Stimulated activated memory B cell treated with anti-CD40 and anti-IgM and Interleukin-4, amounts not matched to agents 10 μg/mL and 1 μg/mL and 100 μg/mL, for 72 hours (primary cell): ENCODE measurements at regions not wholly inside any gene's neighbourhood (a gene's known extent, or its start where the extent isn't known, plus 50 kb on each side); places are given as distances from the start of the nearest gene placed in this dataset.
"Not testable (repeated sequence)": the region's sequence is repeated elsewhere in the genome, so short reads cannot be mapped to it uniquely, and the experiment has no call there.

Source experiments
- ATAC-seq: fragments of 150-1000 bp; cut with Tn5 transposase; 2 replicates; pipeline ENCODE4 v1.10.0; 2021
- H3K27ac Mint-ChIP-seq: one replicate; pipeline ENCODE4 v1.8.0; 2022; ENCODE audit warnings: mild to moderate bottlenecking, mixed read lengths
- H3K27me3 Mint-ChIP-seq: one replicate; pipeline ENCODE4 v1.8.0; 2022; ENCODE audit warnings: mixed read lengths
- H3K36me3 Mint-ChIP-seq: one replicate; pipeline ENCODE4 v1.8.0; 2022; ENCODE audit warnings: mixed read lengths
- H3K4me1 Mint-ChIP-seq: one replicate; pipeline ENCODE4 v1.8.0; 2022; ENCODE audit warnings: mixed read lengths
- H3K4me3 Mint-ChIP-seq: one replicate; pipeline ENCODE4 v1.8.0; 2022; ENCODE audit warnings: mild to moderate bottlenecking, moderate library complexity, mixed read lengths
- H3K9me3 Mint-ChIP-seq: one replicate; pipeline ENCODE4 v1.8.0; 2022; ENCODE audit warnings: mixed read lengths

- not testable (repeated sequence) for H3K27me3 Mint-ChIP-seq, H3K9me3 Mint-ChIP-seq, ATAC-seq, H3K4me1 Mint-ChIP-seq, H3K36me3 Mint-ChIP-seq, H3K27ac Mint-ChIP-seq, H3K4me3 Mint-ChIP-seq
Measured at GRCh38 chr2:155966064-155966471, 366.5 kb downstream of the NR4A2 start.

- H3K27ac Mint-ChIP-seq = no peak overlapping the region
- H3K9me3 Mint-ChIP-seq = no peaks in the 10 kb centered on the region
- no peaks in the 10 kb centered on the region for H3K36me3 Mint-ChIP-seq
- H3K27me3 Mint-ChIP-seq = no peaks in the 10 kb centered on the region
- H3K4me1 Mint-ChIP-seq = no peaks in the 10 kb centered on the region
- ATAC-seq = no peak
- no peak overlapping the region for H3K4me3 Mint-ChIP-seq
Measured at GRCh38 chr2:155965415-155966063, 367.0 kb downstream of the NR4A2 start.

GRCh38 chr2:155961641-155962040 lies 370.9 kb downstream of the NR4A2 start:
- Mint-ChIP-seq H3K4me1 (no peaks in the 10 kb centered on the region), H3K27ac (no peak overlapping the region), H3K27me3 (no peaks in the 10 kb centered on the region), H3K9me3 (no peaks in the 10 kb centered on the region), H3K36me3 (no peaks in the 10 kb centered on the region), H3K4me3 (no peak overlapping the region)
- ATAC-seq = no peak

GRCh38 chr2:155958834-155959233 lies 373.7 kb downstream of the NR4A2 start:
- H3K27me3 Mint-ChIP-seq = no peaks in the 10 kb centered on the region
- H3K36me3 Mint-ChIP-seq = no peaks in the 10 kb centered on the region

GRCh38 chr2:155947069-155947468 lies 385.5 kb downstream of the NR4A2 start:
- H3K27ac Mint-ChIP-seq = no peak overlapping the region
- ATAC-seq = no peak
- H3K27me3 Mint-ChIP-seq = no peaks in the 10 kb centered on the region

More at GRCh38 chr2:155958834-155959233, 373.7 kb downstream of the NR4A2 start:
- no peak for ATAC-seq
- Mint-ChIP-seq H3K4me3 (no peak overlapping the region), H3K27ac (no peak overlapping the region), H3K9me3 (no peaks in the 10 kb centered on the region), H3K4me1 (no peaks in the 10 kb centered on the region)

GRCh38 chr2:155944218-155944617 lies 388.3 kb downstream of the NR4A2 start:
- H3K27ac Mint-ChIP-seq = no peak overlapping the region
- no peak for ATAC-seq
- no peaks in the 10 kb centered on the region for H3K36me3 Mint-ChIP-seq
- no peaks in the 10 kb centered on the region for H3K4me1 Mint-ChIP-seq
- H3K27me3 Mint-ChIP-seq = no peaks in the 10 kb centered on the region
- H3K9me3 Mint-ChIP-seq = peaks cover 9% of the 10 kb centered on the region
- no peak overlapping the region for H3K4me3 Mint-ChIP-seq

More at GRCh38 chr2:155947069-155947468, 385.5 kb downstream of the NR4A2 start:
- Mint-ChIP-seq H3K4me3 (no peak overlapping the region), H3K9me3 (peaks cover 4% of the 10 kb centered on the region), H3K4me1 (no peaks in the 10 kb centered on the region), H3K36me3 (no peaks in the 10 kb centered on the region)

GRCh38 chr2:155930312-155930711 lies 402.2 kb downstream of the NR4A2 start:
- Mint-ChIP-seq H3K36me3 (no peaks in the 10 kb centered on the region), H3K4me1 (no peaks in the 10 kb centered on the region), H3K27ac (no peak overlapping the region), H3K4me3 (no peak overlapping the region), H3K27me3 (no peaks in the 10 kb centered on the region), H3K9me3 (peaks cover 5% of the 10 kb centered on the region)
- no peak for ATAC-seq

GRCh38 chr2:155917380-155917779 lies 415.1 kb downstream of the NR4A2 start:
- no peak overlapping the region for H3K27ac Mint-ChIP-seq
- no peaks in the 10 kb centered on the region for H3K4me1 Mint-ChIP-seq
- no peaks in the 10 kb centered on the region for H3K36me3 Mint-ChIP-seq
- ATAC-seq = no peak
- no peaks in the 10 kb centered on the region for H3K27me3 Mint-ChIP-seq
- no peaks in the 10 kb centered on the region for H3K9me3 Mint-ChIP-seq
- no peak overlapping the region for H3K4me3 Mint-ChIP-seq

GRCh38 chr2:155913356-155913755 lies 419.2 kb downstream of the NR4A2 start:
- Mint-ChIP-seq H3K4me1 (no peaks in the 10 kb centered on the region), H3K27me3 (no peaks in the 10 kb centered on the region), H3K9me3 (no peaks in the 10 kb centered on the region), H3K36me3 (no peaks in the 10 kb centered on the region), H3K27ac (no peak overlapping the region), H3K4me3 (no peak overlapping the region)
- ATAC-seq = no peak

- H3K4me1 Mint-ChIP-seq = no peaks in the 10 kb centered on the region
- no peak overlapping the region for H3K27ac Mint-ChIP-seq
- no peak for ATAC-seq
- H3K4me3 Mint-ChIP-seq = no peak overlapping the region
- H3K9me3 Mint-ChIP-seq = no peaks in the 10 kb centered on the region
- H3K27me3 Mint-ChIP-seq = no peaks in the 10 kb centered on the region
- H3K36me3 Mint-ChIP-seq = no peaks in the 10 kb centered on the region
Measured at GRCh38 chr2:155908567-155908966, 424.0 kb downstream of the NR4A2 start.

GRCh38 chr2:155907211-155907610 lies 425.3 kb downstream of the NR4A2 start:
- no peak for ATAC-seq
- no peaks in the 10 kb centered on the region for H3K36me3 Mint-ChIP-seq
- no peaks in the 10 kb centered on the region for H3K27me3 Mint-ChIP-seq
- H3K27ac Mint-ChIP-seq = no peak overlapping the region
- no peaks in the 10 kb centered on the region for H3K9me3 Mint-ChIP-seq
- no peaks in the 10 kb centered on the region for H3K4me1 Mint-ChIP-seq
- H3K4me3 Mint-ChIP-seq = no peak overlapping the region

GRCh38 chr2:155905657-155906056 lies 426.9 kb downstream of the NR4A2 start:
- Mint-ChIP-seq H3K9me3 (no peaks in the 10 kb centered on the region), H3K36me3 (no peaks in the 10 kb centered on the region), H3K27me3 (no peaks in the 10 kb centered on the region), H3K27ac (no peak overlapping the region), H3K4me1 (no peaks in the 10 kb centered on the region), H3K4me3 (no peak overlapping the region)
- no peak for ATAC-seq

GRCh38 chr2:155904720-155905119 lies 427.8 kb downstream of the NR4A2 start:
- Mint-ChIP-seq H3K4me3 (no peak overlapping the region), H3K27me3 (no peaks in the 10 kb centered on the region), H3K27ac (no peak overlapping the region), H3K4me1 (no peaks in the 10 kb centered on the region), H3K36me3 (no peaks in the 10 kb centered on the region), H3K9me3 (no peaks in the 10 kb centered on the region)
- ATAC-seq = no peak

- Mint-ChIP-seq H3K27ac (no peak overlapping the region), H3K4me3 (no peak overlapping the region), H3K4me1 (no peaks in the 10 kb centered on the region), H3K9me3 (no peaks in the 10 kb centered on the region), H3K27me3 (no peaks in the 10 kb centered on the region), H3K36me3 (no peaks in the 10 kb centered on the region)
- ATAC-seq = no peak
Measured at GRCh38 chr2:155902635-155903034, 429.9 kb downstream of the NR4A2 start.

GRCh38 chr2:155895016-155895415 lies 437.5 kb downstream of the NR4A2 start:
- H3K36me3 Mint-ChIP-seq = no peaks in the 10 kb centered on the region
- no peak overlapping the region for H3K27ac Mint-ChIP-seq
- H3K9me3 Mint-ChIP-seq = peaks cover 5% of the 10 kb centered on the region
- no peaks in the 10 kb centered on the region for H3K4me1 Mint-ChIP-seq
- H3K4me3 Mint-ChIP-seq = no peak overlapping the region
- no peak for ATAC-seq
- no peaks in the 10 kb centered on the region for H3K27me3 Mint-ChIP-seq

GRCh38 chr2:155880382-155880781 lies 452.1 kb downstream of the NR4A2 start:
- not testable (repeated sequence) for ATAC-seq, H3K36me3 Mint-ChIP-seq, H3K27me3 Mint-ChIP-seq, H3K27ac Mint-ChIP-seq, H3K4me1 Mint-ChIP-seq, H3K4me3 Mint-ChIP-seq
- peaks cover 27% of the 10 kb centered on the region for H3K9me3 Mint-ChIP-seq

GRCh38 chr2:155879900-155880299 lies 452.6 kb downstream of the NR4A2 start:
- H3K4me3 Mint-ChIP-seq, H3K36me3 Mint-ChIP-seq, H3K27me3 Mint-ChIP-seq, H3K4me1 Mint-ChIP-seq, H3K27ac Mint-ChIP-seq, ATAC-seq: not testable (repeated sequence)
- H3K9me3 Mint-ChIP-seq = peaks cover 22% of the 10 kb centered on the region
